ENCODE measurements at regions not wholly inside any gene's neighbourhood (a gene's known extent, or its start where the extent isn't known, plus 50 kb on each side); places are given as distances from the start of the nearest gene placed in this dataset.

DNA sequence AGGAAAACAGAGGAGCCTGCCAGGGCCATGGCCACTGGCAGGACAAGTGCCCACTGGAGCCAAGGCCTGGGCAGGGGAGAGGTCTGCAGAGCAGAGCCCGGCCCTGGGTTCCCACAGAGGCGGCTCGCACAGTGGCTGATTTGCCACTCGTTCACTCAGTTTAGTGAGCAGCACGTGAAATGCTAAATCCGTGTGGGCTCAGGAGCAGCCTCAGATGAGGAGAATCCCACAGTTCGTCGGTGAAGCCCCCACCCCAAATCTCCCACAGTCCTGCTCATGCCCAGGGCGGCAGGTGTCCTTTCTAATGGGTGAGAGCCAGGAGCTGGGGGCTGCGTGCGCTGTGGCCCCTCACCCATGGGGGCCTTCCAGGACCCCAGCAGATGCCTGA lies 107.7 kb upstream of the FAM20C start:
- no peaks in the 10 kb centered on the region for H3K36me3 Mint-ChIP-seq (ENCODE audit: low read depth)
- no peaks in the 10 kb centered on the region for H3K9me3 Mint-ChIP-seq
- TF ChIP-seq CTCF (IDR thresholded peaks at IDR 0.05): no peak
- H3K4me3 Mint-ChIP-seq: no peak overlapping the region
- peaks cover 49% of the 10 kb centered on the region for H3K4me1 Mint-ChIP-seq
- peaks cover 4% of the 10 kb centered on the region for H3K27me3 Mint-ChIP-seq (ENCODE audit: low read depth, poor library complexity)
- DNase-seq: no peak
- no peak overlapping the region for H3K27ac Mint-ChIP-seq

DNA sequence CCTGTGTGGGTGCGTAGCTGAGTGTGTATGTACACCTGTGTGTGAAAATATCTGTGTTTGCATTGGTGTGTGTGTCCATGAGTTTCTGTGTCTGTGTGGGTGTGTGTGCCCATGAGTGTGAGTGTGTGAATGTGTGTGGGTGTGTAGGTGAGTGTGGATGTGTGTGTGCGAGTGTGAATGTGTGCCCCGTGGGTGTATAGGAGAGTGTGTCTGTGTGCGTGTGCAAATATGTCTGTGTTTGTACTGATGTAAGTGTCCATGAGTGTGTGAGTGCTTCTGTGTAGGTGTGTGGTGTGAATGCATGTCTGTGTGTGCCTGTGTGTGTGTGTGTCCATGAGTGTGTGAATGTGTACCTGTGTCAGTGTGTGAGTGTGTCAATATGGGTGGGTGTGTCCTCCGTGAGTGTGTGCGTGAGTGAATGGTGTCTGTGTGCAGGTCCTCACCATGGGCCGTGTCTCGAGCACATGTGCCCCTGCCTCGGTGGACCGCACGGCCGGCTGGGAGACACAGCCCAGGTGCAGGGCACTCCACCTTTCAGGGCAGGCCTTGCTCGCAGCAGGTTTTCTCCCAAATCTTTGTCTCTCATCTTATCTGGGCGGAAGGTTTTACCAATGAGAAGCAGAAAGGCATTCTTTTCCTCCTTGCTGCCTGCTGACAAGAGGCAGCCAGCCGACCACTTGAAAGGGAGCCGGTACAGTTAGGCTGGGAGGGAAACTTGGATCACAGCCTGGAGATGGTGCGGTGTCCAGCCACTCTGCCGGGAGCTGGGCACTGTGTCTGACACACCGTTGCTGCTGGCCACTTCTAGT lies 107.1 kb upstream of the FAM20C start:
- Mint-ChIP-seq H3K27ac (peak overlapping the region; percentile 64), H3K4me3 (no peak overlapping the region)
- no peak for DNase-seq

GRCh38 chr7:85883-86515 lies 106.4 kb upstream of the FAM20C start:
- H3K27me3 Mint-ChIP-seq (ENCODE audit: low read depth, poor library complexity): peaks cover 4% of the 10 kb centered on the region
- H3K36me3 Mint-ChIP-seq (ENCODE audit: low read depth): no peaks in the 10 kb centered on the region
- no peak for TF ChIP-seq CTCF (IDR thresholded peaks at IDR 0.05)
- H3K9me3 Mint-ChIP-seq: no peaks in the 10 kb centered on the region
- H3K27ac Mint-ChIP-seq: peak overlapping the region; percentile 64
- H3K4me1 Mint-ChIP-seq: peaks cover 49% of the 10 kb centered on the region
- no peak overlapping the region for H3K4me3 Mint-ChIP-seq
- DNase-seq: no peak

More for the DNA sequence above, 107.1 kb upstream of the FAM20C start:
- no peaks in the 10 kb centered on the region for H3K9me3 Mint-ChIP-seq
- H3K4me1 Mint-ChIP-seq: peaks cover 50% of the 10 kb centered on the region
- peaks cover 4% of the 10 kb centered on the region for H3K27me3 Mint-ChIP-seq (ENCODE audit: low read depth, poor library complexity)
- H3K36me3 Mint-ChIP-seq (ENCODE audit: low read depth): no peaks in the 10 kb centered on the region
- no peak for TF ChIP-seq CTCF (IDR thresholded peaks at IDR 0.05)

DNA sequence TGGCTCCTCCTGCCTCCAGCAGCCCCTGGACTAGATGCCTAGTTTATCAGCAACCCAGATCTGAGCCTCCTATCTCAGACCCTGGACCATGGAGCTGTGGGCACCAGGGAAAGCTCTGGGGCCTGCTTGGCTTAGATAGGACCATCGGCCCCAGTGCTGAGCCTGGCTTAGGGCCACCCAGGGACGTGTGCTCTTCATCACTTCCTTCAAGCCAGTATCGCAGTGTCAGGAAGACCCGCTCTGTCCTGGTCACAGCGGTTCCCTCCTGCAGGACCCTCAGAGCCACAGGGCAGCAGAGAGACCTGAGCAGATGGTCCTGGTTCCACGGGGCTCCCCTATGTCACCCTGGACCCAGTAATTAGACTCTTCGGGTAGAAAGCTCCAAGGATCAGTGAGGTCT lies 105.7 kb upstream of the FAM20C start:
- TF ChIP-seq CTCF (IDR thresholded peaks at IDR 0.05): no peak
- DNase-seq: no peak
- H3K9me3 Mint-ChIP-seq: no peaks in the 10 kb centered on the region
- no peaks in the 10 kb centered on the region for H3K36me3 Mint-ChIP-seq (ENCODE audit: low read depth)
- H3K27me3 Mint-ChIP-seq (ENCODE audit: low read depth, poor library complexity): peaks cover 4% of the 10 kb centered on the region
- H3K4me3 Mint-ChIP-seq: no peak overlapping the region
- no peak overlapping the region for H3K27ac Mint-ChIP-seq
- peaks cover 43% of the 10 kb centered on the region for H3K4me1 Mint-ChIP-seq

DNA sequence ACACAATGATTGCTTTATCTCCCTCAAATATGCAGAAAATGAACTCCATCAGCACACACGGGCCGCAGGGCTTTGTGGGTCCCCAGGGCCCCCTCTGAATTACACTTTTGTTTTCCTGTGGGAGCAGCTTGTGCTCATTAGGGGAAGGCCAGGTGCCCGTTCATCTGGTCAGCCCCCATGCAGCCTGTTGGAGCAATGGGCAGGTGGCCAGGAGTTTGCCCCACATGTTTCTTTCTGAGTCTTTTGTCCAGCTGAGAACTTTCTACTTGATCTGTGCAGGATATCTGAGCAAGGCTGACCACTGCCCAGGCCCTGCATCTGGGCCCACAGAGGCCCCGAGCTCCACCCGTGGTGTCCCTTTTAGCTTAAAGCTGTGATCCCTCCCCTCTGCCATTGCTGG lies 105.3 kb upstream of the FAM20C start:
- Mint-ChIP-seq H3K27me3 (ENCODE audit: low read depth, poor library complexity) (peaks cover 5% of the 10 kb centered on the region), H3K27ac (peak overlapping the region; percentile 18), H3K36me3 (ENCODE audit: low read depth) (no peaks in the 10 kb centered on the region), H3K4me1 (peaks cover 39% of the 10 kb centered on the region), H3K4me3 (no peak overlapping the region), H3K9me3 (no peaks in the 10 kb centered on the region)
- no peak for TF ChIP-seq CTCF (IDR thresholded peaks at IDR 0.05)
- DNase-seq: no peak

All from nephron progenitor cell (in vitro differentiated cells).